HG03064 (cell line): ENCODE measurements at regions not wholly inside any gene's neighbourhood (a gene's known extent, or its start where the extent isn't known, plus 50 kb on each side); places are given as distances from the start of the nearest gene placed in this dataset.
"Not testable (repeated sequence)": the region's sequence is repeated elsewhere in the genome, so short reads cannot be mapped to it uniquely, and the experiment has no call there.

Experiments
- ATAC-seq: cut with Tn5 transposase; IDR thresholded peaks from one replicate; pipeline ENCODE4 v1.9.1; 2021; ENCODE audit warnings: low read depth; ENCODE audit not compliant: unreplicated experiment

DNA sequence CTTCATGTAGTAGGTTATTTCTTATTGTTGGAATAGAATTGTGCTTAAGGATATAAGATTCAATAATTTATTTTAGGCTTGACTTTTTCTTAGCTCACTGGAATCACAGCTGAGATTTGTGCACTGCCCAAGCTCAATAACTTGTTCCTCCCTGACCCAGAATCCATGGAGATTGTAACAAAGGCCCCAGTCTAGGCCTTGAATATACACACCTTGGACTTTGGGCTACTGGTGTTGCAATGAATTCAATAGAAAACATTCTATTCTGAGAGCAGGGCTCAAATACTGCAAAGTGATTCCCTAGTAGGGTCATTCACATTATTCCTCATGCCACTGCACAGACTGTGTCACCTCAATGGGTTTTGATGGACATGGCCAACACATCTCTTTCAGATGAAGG, 352.4 kb downstream of the GALC start:
- no peak for ATAC-seq

DNA sequence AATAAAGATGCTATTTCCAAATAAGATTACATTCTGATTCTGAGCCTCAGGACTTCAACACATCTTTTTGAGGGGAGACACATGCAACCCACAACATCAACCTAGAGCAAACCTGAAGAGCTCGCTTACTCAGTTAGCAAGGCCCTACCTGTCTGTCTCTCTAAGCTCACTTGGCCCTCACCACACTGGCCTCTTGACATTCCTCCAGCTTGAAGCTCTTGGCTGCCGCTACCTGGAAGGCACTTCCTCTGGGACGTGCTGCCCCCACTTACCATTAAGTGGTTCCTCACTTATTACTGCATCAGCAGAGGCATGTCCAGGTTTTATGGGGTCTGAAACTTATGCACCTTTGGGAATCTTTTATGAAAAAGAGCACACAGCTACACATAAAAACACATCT, 354.8 kb downstream of the GALC start:
- no peak for ATAC-seq

DNA sequence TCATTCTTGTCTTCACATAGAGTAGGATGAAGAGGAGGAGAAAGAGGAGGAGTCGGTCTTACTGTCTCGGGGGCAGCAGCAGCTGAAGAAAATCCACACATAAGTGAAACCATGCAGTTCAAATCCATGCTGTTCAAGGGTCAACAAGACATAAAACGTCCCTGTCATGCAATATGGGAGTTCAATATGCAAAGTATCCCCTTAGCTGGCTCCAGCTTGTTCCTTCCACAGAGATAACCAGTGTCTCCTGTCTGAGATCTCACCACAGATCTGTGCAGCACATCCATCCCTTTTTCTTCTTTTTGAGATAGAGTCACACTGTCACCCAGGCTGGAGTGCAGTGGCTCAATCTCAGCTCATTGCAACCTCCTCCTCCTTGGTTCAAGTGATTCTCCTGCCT, 357.5 kb downstream of the GALC start:
- ATAC-seq: no peak

DNA sequence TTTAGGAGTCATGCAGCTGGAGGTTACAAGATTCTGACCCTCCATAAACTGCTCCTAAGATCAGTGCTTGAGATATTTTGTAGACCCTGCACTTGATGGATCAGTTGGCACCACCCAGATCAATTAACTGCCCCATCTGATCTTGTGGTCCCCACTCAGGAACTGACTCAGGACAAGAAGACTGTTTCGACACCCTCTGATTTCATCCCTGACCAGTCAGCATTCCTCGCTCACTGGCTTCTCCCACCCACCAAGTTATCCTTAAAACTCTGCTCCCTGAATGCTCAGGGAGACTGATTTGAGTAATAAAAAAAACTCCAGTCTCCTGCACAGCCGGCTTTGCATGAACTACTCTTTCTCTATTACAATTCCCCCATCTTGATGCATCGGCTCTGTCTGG, 360.2 kb downstream of the GALC start:
- ATAC-seq: no peak

DNA sequence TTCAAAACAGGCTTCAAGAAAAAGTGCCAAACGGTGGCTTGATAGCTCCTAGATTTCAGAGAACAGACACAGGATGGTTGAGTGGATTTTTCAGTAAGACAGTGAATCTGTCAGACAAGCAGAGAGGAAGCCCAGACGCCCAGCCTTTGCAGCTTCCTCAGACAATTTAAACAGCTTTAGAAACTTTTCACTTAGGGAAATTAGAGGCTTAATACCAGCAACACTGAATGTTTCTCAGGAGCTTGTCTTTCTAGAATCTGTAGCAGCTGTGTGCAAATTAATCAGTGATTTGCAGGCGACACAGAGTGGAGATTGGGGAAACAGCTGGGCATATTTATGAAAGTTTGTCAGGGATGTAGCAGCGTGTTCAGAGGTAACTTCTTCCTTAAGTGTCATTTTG, 362.1 kb downstream of the GALC start:
- no peak for ATAC-seq

DNA sequence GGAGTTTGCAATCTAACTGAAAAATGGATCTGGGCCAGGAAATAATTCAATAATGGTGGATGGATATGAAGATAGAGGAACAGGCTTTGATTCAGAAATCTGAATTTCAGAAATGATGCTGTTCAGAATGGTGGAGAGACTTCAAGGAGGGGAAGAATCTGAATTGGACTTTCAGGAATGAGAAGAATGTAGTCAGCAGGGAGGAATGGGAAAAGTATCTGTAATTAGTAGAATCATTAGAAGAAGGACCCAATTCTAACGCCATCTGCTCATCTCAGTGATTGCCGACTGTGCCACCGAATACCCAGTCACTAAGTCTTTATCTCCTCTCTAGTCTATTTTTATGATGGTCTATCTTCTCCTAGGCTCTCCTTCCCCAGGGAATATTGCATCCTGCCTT, 363.2 kb downstream of the GALC start:
- no peak for ATAC-seq

DNA sequence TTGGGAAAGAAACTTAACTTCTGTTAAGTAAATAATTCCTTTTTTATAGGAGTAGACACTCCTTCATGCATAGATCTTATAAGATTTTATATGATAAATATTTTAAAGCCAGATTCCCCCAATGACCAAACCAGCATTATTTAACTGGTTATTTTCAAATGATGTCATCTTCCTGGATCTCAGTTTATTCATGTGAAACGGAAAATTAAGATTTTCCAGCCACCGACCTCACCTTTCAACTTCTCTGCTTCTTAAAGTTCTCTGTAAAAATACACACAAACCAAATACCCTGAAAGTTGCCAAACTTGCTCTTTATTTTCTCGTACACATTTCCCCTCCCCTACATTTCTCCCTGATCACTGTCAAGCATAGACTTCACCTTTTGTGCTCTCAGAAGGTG, 364.2 kb downstream of the GALC start:
- no peak for ATAC-seq

DNA sequence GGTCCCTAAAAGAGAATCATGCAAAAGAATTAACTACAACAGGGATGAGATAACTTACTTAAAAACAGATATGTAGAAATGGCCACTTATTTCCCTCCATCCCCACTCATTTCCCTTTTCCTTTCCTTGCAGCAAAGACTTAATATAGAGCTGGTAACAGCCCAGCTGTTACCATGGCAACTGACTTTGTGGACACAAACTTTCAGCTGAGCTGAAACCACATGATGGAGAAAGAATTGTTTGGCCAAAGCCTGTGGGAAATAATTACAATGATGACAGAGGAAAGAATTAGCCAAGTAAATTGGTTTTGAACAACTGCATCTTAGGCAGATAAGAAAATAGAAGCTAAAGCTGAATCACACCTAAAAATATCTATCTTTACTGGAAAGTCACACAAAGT, 364.9 kb downstream of the GALC start:
- no peak for ATAC-seq

DNA sequence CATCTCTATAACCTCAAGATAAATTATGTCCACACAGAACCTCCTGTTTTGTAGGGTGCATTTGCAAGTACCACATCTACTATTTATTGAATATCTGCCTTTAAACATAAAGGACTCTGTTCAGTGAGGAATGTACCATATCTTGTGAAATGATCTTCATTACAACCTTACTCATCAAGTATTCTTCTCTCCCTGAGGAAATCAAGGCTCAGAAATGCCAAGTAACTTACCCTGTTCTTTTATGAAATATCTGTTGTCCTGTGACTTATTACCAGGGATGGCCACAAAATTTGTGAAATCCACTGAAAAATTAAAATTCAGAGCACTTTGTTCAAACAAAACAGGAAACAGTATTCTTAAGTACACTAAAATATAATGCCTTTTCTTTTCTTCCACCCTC, 366.7 kb downstream of the GALC start:
- ATAC-seq: no peak

DNA sequence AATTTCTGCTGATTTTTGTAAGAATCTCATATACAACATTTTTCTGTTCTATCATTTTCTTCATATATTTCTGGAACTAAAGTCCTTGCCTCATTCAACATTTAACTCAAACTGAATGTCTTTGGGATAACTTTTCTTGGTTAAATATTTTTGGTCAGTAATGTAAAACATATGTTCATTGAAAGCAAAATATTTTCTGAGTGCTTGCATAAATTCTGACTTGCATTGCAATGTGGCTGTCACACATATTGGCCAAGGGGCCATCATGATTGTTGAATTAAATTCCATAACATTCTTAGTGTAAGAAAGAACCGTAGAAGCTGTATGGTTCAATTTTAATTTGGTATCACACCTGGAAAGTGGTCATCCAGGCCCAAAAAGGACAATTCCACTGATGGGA, 369.4 kb downstream of the GALC start:
- no peak for ATAC-seq

DNA sequence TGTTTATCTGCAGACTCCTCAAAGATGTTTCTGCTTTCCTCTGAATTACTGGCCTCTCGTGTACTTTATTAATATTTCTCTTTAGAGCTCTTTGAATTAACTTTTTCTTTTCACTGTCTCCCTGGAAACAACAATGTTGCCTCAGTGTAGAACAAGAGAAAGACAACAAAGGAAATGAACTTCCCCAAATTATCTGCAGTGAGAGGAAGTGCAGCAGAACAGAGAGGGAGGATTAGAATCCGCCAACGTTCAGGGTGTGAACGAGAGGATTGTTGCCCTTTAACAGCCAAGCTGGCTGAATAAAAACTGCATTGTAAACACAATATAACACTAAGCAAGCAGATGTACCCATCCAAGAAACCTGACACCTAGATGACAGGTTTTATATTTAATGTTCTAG, 375.9 kb downstream of the GALC start:
- no peak for ATAC-seq

DNA sequence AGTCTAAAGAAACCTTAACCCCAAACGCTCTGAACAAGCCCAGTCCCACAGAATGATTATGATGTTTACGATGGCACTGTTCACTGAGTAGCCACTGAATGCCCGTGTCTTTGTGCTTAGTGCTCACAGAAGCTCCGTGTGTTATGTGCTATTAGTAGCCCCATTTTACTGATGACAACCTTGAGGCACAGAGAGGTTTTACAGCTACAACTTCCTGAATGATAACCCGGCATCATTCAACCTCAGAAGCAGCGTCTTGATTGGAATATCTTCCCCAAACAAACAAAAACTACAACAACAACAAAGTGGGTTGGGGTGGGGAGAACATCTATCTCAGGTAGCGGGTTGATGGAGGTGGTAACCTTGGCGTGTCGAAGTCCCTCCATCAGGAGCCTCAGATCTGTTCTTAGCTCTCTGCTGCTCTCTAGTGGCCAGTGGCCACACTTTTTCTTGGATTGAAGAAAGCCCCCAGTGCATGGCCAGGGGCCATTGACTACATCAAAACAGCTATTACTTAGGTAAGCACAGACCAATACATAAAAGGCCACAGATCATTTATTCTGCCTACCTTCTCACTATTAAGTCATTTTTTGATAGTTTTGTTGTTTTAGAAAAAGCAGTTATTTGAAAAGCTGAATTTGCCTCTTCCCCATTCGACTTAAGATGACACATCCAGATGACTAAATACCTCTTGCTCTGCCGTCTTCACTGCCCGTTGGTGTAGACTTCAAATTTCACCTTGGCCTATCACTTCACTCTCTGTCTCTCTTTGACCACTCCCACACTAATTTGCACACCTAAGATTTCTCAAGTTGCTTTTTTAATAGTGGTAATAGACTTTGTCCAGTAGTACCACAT, 376.9 kb downstream of the GALC start:
- ATAC-seq: peak; percentile 72

DNA sequence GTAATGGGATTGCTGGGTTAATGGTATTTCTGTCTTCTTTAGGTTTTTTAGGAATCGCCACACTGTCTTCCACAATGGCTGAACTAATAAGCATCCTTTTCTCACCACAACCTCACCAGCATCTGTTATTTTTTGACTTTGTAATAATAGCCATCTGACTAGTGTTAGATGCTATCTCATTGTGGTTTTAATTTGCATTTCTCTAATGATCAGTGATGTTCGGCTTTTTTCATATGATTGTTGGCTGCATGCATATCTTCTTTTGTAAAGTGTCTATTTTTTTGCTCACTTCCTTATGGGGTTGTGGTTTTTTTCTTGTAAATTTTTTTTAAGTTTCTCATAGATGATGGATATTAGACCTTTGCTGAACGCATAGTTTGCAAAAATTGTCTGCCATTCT, 377.9 kb downstream of the GALC start:
- ATAC-seq: no peak

DNA sequence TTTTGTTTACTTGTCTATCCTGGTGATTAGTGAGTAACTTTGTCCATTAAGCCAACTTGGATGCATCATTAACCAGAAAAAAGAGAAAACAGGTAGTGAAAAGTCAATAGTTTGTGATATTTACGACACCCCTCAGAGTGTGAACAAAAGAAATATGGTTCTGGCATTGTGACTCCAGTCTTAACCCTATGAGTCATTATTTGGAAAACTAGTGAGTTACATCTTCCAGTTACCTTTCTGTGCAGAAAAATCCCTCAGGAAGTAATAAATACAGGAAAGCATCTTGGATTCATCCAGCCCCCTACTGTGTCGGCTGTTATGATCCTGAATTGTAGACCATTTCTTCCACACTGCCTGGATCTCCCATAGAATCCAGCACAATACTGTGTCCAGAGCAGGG, 379.1 kb downstream of the GALC start:
- no peak for ATAC-seq

DNA sequence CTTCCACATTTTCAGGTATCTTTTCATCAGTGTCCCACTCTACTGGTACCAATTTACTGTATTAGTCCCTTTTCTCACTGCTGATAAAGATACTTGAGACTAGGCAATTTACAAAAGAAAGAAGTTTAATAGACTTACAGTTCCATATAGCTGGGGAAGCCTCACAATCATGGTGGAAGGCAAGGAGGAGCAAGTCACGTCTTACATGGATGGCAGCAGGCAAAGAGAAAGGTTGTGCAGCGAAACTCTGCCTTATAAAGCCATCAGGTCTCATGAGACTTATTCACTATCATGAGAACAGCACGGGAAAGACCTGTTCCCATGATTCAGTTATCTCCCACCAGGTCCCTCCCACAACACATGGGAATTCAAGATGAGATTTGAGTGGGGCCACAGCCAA, 385.9 kb downstream of the GALC start:
- ATAC-seq: not testable (repeated sequence)

DNA sequence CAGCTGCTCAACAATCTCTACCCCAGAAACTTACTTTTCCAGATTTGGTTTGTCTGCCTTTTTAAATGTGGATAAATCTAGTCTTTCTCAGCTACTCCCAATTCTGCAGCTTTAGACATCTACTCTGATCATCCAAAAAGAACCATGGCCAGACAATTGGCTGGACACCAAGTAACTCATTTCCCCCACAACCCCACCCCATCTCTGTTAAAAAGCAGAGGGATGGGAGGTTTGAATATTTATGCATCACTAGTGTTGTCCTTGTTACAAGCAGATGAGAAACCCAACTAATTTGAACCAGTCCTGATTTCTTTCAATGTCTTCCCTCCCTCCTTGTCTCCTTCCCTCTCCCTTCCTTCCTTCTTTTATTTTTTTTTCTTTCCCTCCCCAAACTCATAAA, 391.9 kb downstream of the GALC start:
- no peak for ATAC-seq

DNA sequence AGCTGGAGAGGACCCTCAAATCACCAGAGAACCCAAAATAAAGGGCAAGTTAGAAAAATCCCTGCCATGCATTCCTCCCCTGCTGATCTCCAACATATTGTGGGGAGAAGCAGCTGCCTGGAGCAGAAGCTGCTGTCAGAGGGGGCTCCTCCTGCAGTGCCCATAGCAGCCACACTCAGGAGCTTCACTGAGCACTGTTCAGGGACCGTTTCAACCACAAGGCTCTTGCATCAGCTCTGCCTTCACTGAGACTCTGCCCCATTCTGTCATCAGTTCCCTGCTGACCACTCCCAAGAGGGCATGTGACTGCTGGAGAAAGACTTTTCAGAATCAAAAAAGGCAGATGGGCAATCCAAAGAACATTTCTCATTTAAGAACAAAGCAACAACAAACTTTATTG, 392.7 kb downstream of the GALC start:
- no peak for ATAC-seq

DNA sequence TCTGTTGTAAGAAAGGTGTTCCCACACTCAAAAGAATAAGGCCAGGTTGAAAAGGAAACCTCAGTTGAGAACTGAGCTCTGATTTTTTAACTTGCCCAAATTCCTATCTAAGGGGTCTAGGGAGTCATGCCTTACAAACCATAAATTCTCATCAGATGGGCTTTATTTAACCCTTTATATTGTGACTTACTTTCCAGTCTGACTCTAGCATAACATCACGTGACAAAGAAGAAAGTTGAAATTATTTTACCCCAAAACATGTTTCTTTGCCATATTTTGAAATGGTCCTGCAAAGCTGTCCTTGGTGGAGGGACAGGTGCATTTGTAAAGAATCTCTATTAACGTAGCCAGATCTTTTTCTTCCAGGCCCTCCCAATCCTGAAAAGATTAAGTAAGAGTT, 411.7 kb downstream of the GALC start:
- no peak for ATAC-seq

DNA sequence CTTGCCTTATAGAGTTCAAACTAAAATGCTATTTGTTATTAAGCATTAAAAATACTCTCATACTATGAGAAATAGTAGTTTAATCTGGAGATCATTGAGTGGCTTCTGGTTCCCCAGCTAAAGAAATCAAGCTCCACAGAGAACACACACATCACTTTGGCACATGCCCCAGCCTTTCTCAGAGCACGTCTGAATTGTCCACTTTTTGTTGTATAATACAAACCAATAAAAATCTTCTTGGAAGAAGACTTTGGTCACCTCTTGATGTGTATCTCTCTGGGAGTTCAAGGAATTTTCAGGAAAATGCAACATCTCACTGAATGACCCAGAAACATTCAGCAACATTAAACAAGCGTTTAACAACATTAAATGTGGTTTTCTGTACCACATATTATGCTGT, 413.9 kb downstream of the GALC start:
- no peak for ATAC-seq

DNA sequence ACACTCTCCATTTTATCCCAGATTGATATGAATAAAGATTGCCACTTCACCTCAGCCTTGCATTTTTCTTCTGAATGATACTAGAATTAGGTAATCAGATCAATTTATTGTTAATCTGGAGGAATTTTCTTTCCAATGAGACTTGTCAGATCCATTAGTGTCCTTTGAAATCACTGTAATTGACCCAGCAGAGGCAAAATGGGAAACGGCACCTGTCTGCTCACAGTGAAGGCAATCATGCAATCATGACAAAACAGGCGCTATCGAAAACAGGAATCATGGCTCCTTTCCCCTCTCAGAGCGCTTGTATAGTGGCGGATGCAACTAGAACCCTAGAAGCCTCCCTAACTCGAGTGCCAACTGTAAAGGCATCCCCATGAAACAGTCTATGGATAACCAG, 417.6 kb downstream of the GALC start:
- ATAC-seq: no peak

DNA sequence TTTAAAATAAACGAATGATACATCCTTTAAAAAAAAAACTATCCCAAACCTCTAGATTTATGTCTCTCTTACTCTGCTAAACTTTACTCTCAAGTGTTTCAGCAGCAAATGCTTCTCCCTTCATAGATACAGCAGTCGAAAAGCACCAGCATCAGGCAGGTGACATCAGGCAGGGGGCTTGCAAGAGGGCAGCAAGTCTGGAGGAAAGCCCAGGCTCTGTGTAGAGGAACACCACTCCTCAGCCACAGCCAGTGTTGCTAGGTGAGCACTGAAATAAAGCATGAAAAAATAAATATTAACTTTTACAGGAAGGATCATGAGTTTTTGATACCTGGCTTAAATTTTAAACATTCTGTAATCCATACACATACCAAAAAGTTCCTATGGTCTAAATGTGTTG, 419.4 kb downstream of the GALC start:
- no peak for ATAC-seq

DNA sequence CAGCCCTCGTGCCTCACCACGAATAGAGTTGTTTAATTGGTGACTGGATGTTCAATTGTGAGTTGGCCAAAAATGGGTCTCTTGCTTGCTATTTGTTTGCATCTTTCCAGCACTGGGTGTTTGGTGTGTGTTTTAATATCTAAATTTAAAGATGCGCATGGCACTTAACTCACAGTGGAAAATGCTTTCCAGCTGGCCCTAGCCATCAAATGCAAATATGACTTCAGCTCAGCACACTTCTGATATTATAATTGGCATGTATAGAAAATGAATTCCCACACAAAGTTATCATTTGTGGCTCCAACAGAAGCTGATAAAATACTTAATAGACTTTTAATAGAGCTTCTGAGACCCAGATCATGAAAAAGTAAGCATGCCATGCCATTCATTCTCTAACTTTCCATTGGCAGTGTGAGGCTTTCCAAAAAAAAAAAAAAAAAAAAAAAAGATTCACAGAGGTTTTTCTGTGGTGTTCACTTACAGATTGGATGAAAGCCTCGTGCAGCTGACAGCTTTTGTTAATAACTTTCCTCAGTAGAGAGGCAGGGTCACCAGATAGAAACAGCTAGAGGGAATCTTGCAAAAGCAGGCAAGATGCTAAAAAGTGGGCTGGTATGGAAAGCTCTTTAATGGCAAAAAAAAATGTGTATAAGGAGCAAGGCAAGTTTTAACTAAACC, 425.2 kb downstream of the GALC start:
- no peak for ATAC-seq
